Neural crest cell (in vitro differentiated cells): ENCODE measurements at regions not wholly inside any gene's neighbourhood (a gene's known extent, or its start where the extent isn't known, plus 50 kb on each side); places are given as distances from the start of the nearest gene placed in this dataset.

Source experiments
- DNase-seq: peaks from one replicate; pipeline ENCODE4 v3.0.0; 2021; ENCODE audit warnings: low read depth, mixed read lengths, low spot score
- H3K27ac Mint-ChIP-seq: one replicate; pipeline ENCODE4 v1.8.0; 2021; ENCODE audit warnings: mild to moderate bottlenecking, mixed read lengths; ENCODE audit not compliant: unreplicated experiment
- H3K27me3 Mint-ChIP-seq: 2 replicates; pipeline ENCODE4 v1.8.0; 2021; ENCODE audit warnings: low read depth, mild to moderate bottlenecking, mixed read lengths
- H3K36me3 Mint-ChIP-seq: 2 replicates; pipeline ENCODE4 v1.8.0; 2021; ENCODE audit warnings: low read depth, mild to moderate bottlenecking, mixed read lengths
- H3K4me1 Mint-ChIP-seq: 2 replicates; pipeline ENCODE4 v1.8.0; 2021; ENCODE audit warnings: mixed read lengths
- H3K4me3 Mint-ChIP-seq: one replicate; pipeline ENCODE4 v1.8.0; 2021; ENCODE audit warnings: mild to moderate bottlenecking, mixed read lengths
- H3K9me3 Mint-ChIP-seq: 2 replicates; pipeline ENCODE4 v1.8.0; 2021; ENCODE audit warnings: mixed read lengths
- TF ChIP-seq, protein P1 (sequence below): fragments of 200-600 bp; sonication (generic); conservative IDR thresholded peaks from 2 replicates; pipeline ENCODE4 v1.5.0; 2021; ENCODE audit warnings: antibody characterized with exemption, mild to moderate bottlenecking

DNA sequence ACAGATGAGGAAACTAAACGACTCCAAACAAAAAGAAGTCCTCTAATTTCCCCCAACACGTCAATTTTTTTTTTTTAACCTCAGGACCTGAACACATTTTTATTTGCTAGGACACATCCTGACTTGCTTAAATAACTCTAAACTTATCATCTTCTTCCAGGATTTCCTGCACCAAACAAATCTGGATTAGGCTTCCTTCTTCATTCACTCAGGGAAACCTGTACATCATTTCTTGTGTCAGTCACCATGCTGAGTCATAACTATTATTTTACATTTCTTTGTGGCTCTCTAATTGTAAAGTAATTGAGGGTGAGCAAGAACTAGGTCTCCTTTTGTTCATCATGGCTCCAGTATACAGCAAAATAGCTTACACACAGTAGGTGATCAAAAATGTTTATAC is 433.4 kb upstream of the GBE1 start:
- no peak for DNase-seq
- Mint-ChIP-seq H3K9me3 (no peaks in the 10 kb centered on the region), H3K27ac (no peak overlapping the region), H3K27me3 (no peaks in the 10 kb centered on the region), H3K4me3 (no peak overlapping the region), H3K36me3 (no peaks in the 10 kb centered on the region), H3K4me1 (no peaks in the 10 kb centered on the region)
- TF ChIP-seq, protein P1, sequence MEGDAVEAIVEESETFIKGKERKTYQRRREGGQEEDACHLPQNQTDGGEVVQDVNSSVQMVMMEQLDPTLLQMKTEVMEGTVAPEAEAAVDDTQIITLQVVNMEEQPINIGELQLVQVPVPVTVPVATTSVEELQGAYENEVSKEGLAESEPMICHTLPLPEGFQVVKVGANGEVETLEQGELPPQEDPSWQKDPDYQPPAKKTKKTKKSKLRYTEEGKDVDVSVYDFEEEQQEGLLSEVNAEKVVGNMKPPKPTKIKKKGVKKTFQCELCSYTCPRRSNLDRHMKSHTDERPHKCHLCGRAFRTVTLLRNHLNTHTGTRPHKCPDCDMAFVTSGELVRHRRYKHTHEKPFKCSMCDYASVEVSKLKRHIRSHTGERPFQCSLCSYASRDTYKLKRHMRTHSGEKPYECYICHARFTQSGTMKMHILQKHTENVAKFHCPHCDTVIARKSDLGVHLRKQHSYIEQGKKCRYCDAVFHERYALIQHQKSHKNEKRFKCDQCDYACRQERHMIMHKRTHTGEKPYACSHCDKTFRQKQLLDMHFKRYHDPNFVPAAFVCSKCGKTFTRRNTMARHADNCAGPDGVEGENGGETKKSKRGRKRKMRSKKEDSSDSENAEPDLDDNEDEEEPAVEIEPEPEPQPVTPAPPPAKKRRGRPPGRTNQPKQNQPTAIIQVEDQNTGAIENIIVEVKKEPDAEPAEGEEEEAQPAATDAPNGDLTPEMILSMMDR = no peak

- Mint-ChIP-seq H3K27me3 (no peaks in the 10 kb centered on the region), H3K36me3 (no peaks in the 10 kb centered on the region), H3K9me3 (no peaks in the 10 kb centered on the region), H3K4me3 (no peak overlapping the region), H3K27ac (peak overlapping the region; percentile 35), H3K4me1 (no peaks in the 10 kb centered on the region)
- DNase-seq = no peak
- TF ChIP-seq, protein P1 = no peak
These were observed 424.6 kb upstream of the GBE1 start for GRCh38 chr3:82186017-82186416.

GRCh38 chr3:82179291-82179690 is 417.8 kb upstream of the GBE1 start:
- H3K27ac Mint-ChIP-seq = no peak overlapping the region
- no peaks in the 10 kb centered on the region for H3K36me3 Mint-ChIP-seq

DNA sequence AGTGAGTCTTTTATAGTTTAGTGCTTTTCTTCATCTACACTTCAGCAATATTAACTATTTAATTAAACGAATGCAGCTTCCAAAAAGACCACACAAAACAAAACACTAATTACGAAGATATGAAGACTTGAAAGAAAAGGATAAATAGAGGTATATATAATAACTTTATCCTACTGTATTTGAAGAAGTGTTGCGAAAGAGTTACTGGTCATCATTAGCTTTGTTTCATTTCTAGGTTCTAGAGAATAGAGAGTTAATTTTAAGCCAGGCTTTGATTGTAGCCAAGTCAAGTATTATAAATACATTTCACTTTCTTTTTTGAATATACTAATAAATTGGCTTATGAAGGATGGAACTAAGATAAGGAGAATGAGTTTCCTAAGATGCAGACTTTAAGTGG is 416.8 kb upstream of the GBE1 start:
- Mint-ChIP-seq H3K36me3 (no peaks in the 10 kb centered on the region), H3K27ac (no peak overlapping the region), H3K27me3 (no peaks in the 10 kb centered on the region), H3K4me3 (no peak overlapping the region), H3K4me1 (peaks cover 5% of the 10 kb centered on the region), H3K9me3 (peaks cover 3% of the 10 kb centered on the region)
- TF ChIP-seq, protein P1 = no peak
- no peak for DNase-seq

More at GRCh38 chr3:82179291-82179690, 417.8 kb upstream of the GBE1 start:
- TF ChIP-seq, protein P1 = no peak
- DNase-seq = no peak
- Mint-ChIP-seq H3K27me3 (no peaks in the 10 kb centered on the region), H3K4me3 (no peak overlapping the region), H3K4me1 (peaks cover 5% of the 10 kb centered on the region), H3K9me3 (peaks cover 3% of the 10 kb centered on the region)

GRCh38 chr3:82177774-82178173 is 416.3 kb upstream of the GBE1 start:
- Mint-ChIP-seq H3K4me1 (peaks cover 5% of the 10 kb centered on the region), H3K4me3 (no peak overlapping the region), H3K27ac (no peak overlapping the region), H3K27me3 (no peaks in the 10 kb centered on the region), H3K36me3 (no peaks in the 10 kb centered on the region), H3K9me3 (peaks cover 3% of the 10 kb centered on the region)
- DNase-seq = no peak
- TF ChIP-seq, protein P1 = no peak

DNA sequence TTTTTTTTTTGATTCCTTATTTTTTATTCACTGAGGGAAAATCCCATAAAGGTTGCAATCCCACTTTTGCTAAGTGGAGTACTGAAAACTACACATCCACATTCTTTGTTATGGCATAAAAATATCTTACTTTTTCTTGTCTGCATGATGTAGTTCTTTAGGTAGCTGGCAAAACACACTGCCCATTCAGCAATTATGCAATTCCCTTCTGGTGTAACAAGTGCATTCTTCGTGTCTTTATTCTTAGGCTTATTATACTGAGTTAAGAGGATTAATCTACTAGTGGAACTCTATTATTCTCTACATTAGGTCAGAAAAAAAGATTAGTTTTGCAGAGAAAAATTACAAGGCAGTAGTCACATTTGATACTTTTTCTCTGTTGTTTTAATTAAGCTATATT is 403.8 kb upstream of the GBE1 start:
- no peak for DNase-seq
- Mint-ChIP-seq H3K4me1 (no peaks in the 10 kb centered on the region), H3K36me3 (no peaks in the 10 kb centered on the region), H3K9me3 (peaks cover 5% of the 10 kb centered on the region), H3K4me3 (no peak overlapping the region), H3K27ac (no peak overlapping the region), H3K27me3 (no peaks in the 10 kb centered on the region)
- TF ChIP-seq, protein P1 = no peak
